Epithelial cell of esophagus (primary cell): ENCODE measurements at regions not wholly inside any gene's neighbourhood (a gene's known extent, or its start where the extent isn't known, plus 50 kb on each side); places are given as distances from the start of the nearest gene placed in this dataset.

Source experiments
- DNase-seq: peaks from one replicate; pipeline ENCODE4 v3.0.0; 2010; ENCODE audit warnings: low read depth
- H3K4me3 ChIP-seq: 2 replicates; pipeline ENCODE4 v1.5.1; 2011; ENCODE audit warnings: mild to moderate bottlenecking, low read length, control low read depth
- TF ChIP-seq, protein P1 (sequence below): IDR thresholded peaks from 2 replicates; pipeline ENCODE4 v1.5.1; 2011; ENCODE audit warnings: low read depth, mild to moderate bottlenecking, low read length, control low read depth, inconsistent platforms; ENCODE audit not compliant: insufficient read depth; ENCODE audit errors: missing control alignments

DNA sequence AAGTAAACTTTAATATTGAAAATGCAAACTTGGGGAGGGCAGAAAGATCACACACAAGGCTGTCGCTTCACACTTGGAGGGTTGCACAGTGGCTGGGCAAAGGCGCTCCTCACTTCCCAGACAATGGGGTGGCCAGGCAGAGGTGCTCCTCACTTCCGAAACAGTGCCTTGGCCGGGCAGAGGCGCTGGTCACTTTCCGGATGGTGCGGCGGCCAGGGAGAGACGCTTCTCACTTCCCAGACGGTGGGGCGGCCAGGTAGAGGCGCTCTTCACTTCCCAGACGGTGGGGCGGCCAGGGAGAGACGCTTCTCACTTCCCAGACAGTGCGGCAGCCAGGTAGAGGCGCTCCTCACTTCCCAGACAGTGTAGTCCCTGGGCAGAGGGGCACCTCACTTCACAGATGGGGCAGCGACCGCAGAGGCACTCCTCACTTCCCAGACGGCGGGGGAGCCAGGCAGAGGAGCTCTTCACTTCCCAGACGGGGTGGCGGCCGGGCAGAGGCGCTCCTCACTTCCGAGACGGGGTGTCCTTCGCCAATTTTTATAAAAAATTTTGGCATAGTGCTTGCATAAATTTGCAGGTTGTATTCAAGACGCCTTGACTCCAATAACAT lies 140.8 kb upstream of the PZP start:
- TF ChIP-seq, protein P1, sequence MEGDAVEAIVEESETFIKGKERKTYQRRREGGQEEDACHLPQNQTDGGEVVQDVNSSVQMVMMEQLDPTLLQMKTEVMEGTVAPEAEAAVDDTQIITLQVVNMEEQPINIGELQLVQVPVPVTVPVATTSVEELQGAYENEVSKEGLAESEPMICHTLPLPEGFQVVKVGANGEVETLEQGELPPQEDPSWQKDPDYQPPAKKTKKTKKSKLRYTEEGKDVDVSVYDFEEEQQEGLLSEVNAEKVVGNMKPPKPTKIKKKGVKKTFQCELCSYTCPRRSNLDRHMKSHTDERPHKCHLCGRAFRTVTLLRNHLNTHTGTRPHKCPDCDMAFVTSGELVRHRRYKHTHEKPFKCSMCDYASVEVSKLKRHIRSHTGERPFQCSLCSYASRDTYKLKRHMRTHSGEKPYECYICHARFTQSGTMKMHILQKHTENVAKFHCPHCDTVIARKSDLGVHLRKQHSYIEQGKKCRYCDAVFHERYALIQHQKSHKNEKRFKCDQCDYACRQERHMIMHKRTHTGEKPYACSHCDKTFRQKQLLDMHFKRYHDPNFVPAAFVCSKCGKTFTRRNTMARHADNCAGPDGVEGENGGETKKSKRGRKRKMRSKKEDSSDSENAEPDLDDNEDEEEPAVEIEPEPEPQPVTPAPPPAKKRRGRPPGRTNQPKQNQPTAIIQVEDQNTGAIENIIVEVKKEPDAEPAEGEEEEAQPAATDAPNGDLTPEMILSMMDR: no peak
- no peak overlapping the region for H3K4me3 ChIP-seq
- DNase-seq: no peak

DNA sequence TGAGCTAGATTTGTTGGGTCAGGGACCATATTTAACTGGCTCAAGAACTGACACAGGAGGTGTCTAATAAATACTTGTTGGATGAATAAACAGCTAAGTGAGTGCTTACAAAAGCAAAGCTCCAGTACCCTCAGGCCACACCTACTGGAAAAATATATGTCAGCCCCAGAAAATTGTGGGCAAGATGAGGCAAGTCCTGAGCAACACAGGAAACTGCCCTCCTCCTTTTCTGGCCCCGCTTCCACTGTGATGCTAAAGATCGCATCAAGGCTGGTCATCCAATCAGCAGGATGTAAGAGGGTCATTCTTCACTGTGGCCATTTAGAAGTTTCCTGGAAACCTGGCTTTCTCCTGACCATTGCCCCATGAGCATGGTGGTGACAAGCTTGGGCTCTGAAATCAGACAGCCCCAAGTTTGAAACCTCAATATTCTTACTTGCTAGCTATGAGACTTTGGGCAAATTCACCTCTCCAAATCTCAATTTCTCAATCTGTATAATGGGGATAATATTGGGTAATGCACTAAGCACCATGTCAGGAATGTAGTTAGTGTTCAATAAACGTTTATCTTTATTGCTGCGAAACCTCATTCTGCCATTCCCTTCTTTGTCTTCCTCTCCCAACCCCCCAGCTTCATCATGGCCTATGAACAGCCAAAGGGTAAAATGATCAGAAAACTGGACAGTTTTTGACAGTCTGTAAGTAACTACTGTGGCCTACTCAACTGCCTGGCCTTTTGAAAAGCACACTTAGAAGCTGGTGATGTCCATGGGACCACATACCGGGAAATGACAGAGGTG lies 139.3 kb upstream of the PZP start:
- TF ChIP-seq, protein P1: no peak
- peak; percentile 97 for DNase-seq
- no peak overlapping the region for H3K4me3 ChIP-seq

GRCh38 chr12:9346866-9347327 lies 138.7 kb upstream of the PZP start:
- TF ChIP-seq, protein P1: no peak

GRCh38 chr12:9345171-9345570 lies 137.0 kb upstream of the PZP start:
- TF ChIP-seq, protein P1: no peak
- DNase-seq: no peak
- no peak overlapping the region for H3K4me3 ChIP-seq

More at GRCh38 chr12:9346866-9347327, 138.7 kb upstream of the PZP start:
- H3K4me3 ChIP-seq: no peak overlapping the region
- no peak for DNase-seq

- no peak for DNase-seq
- TF ChIP-seq, protein P1: no peak
Measured at GRCh38 chr12:9344541-9344940, 136.3 kb upstream of the PZP start.

DNA sequence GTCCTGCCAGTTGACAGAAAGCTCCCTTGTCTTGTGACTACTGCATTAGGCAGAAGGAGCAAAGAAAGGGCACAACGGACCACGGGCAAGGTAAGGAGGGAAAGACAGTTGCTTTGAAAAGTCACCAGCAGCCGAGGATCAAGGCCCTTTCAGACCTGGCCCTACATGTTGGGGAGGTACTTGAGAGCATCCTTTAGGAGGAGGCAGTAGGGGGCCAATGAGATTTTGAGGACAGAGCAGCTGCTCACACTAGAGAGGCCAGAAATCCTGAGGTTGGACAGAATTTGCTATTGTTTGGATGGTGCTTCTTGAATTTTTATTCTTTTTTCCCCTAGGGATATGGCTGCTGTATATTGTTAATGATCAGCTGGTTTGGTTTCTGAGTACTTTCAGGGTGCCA lies 135.5 kb upstream of the PZP start:
- H3K4me3 ChIP-seq: no peak overlapping the region
- TF ChIP-seq, protein P1: no peak
- no peak for DNase-seq

More at GRCh38 chr12:9344541-9344940, 136.3 kb upstream of the PZP start:
- no peak overlapping the region for H3K4me3 ChIP-seq
